Endothelial cell of umbilical vein (primary cell): ENCODE measurements at regions not wholly inside any gene's neighbourhood (a gene's known extent, or its start where the extent isn't known, plus 50 kb on each side); places are given as distances from the start of the nearest gene placed in this dataset.

ENCODE experiments used
- MYC ChIP-seq: IDR thresholded peaks from one replicate; pipeline ENCODE4 v1.6.1; 2011; ENCODE audit warnings: mild to moderate bottlenecking, low read depth, low read length
- POLR2A ChIP-seq: IDR thresholded peaks from 2 replicates; pipeline ENCODE4 v1.6.1; 2012; ENCODE audit warnings: low read depth, mild to moderate bottlenecking, control low read depth, low read length
- POLR2AphosphoS5 ChIP-seq: IDR thresholded peaks from 2 replicates; pipeline ENCODE4 v1.6.1; 2012; ENCODE audit warnings: low read depth, mild to moderate bottlenecking, control low read depth, low read length, moderate library complexity; ENCODE audit not compliant: insufficient read depth
- TF ChIP-seq, protein P1 (sequence below), 2 donors: IDR thresholded peaks; 1 replicate in 1 of 2; 2 replicates in 1 of 2; pipeline ENCODE4 v1.5.1; 2011; ENCODE audit warnings: low read length in 2 of 2, mild to moderate bottlenecking in 2 of 2, moderate library complexity in 2 of 2, control low read depth in 1 of 2, inconsistent platforms in 1 of 2, low read depth in 1 of 2; ENCODE audit not compliant: insufficient read depth in 1 of 2; ENCODE audit errors: extremely low read depth in 1 of 2

DNA sequence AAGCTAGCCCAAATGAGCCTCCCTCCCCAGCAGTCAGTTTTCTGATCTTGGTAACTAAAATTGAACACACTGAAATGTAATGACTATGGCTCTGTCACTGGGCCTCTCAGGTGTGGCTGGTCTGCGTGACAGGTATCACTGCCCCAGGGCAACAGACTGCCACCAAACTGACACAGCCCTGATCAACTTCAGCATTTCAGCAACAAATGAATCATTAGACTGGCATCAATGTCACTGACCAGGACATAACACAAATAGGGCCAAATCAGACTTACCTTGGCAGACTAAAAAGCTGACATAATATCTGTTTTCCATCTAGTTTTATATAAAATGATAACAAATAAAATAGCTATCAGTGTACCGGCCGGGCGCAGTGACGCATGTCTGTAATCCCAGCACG is 290.8 kb upstream of the CHAC2 start:
- TF ChIP-seq, protein P1, sequence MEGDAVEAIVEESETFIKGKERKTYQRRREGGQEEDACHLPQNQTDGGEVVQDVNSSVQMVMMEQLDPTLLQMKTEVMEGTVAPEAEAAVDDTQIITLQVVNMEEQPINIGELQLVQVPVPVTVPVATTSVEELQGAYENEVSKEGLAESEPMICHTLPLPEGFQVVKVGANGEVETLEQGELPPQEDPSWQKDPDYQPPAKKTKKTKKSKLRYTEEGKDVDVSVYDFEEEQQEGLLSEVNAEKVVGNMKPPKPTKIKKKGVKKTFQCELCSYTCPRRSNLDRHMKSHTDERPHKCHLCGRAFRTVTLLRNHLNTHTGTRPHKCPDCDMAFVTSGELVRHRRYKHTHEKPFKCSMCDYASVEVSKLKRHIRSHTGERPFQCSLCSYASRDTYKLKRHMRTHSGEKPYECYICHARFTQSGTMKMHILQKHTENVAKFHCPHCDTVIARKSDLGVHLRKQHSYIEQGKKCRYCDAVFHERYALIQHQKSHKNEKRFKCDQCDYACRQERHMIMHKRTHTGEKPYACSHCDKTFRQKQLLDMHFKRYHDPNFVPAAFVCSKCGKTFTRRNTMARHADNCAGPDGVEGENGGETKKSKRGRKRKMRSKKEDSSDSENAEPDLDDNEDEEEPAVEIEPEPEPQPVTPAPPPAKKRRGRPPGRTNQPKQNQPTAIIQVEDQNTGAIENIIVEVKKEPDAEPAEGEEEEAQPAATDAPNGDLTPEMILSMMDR (IDR thresholded peaks at IDR 0.05; ENCODE audit: extremely low read depth in 1 of 2, insufficient read depth in 1 of 2, low read depth in 1 of 2, low read length in 2 of 2), result no peak
- TF ChIP-seq POLR2AphosphoS5 (no peak), POLR2A (no peak), MYC (no peak)
